OCI-LY7 (cell line): ENCODE measurements at regions not wholly inside any gene's neighbourhood (a gene's known extent, or its start where the extent isn't known, plus 50 kb on each side); places are given as distances from the start of the nearest gene placed in this dataset.

Experiments
- EZH2phosphoT487 ChIP-seq: fragments of 200-600 bp; sonication (generic); IDR thresholded peaks from 2 replicates; pipeline ENCODE4 v1.6.1; 2018; ENCODE audit warnings: low read depth, borderline replicate concordance, mild to moderate bottlenecking, mixed run types, antibody characterized with exemption, low read length, moderate library complexity, mixed read lengths
- TF ChIP-seq, protein P1 (sequence below): fragments of 200-600 bp; sonication (generic); conservative IDR thresholded peaks from 2 replicates; pipeline ENCODE4 v1.5.1; 2014; ENCODE audit warnings: mild to moderate bottlenecking, antibody characterized with exemption, low read length, moderate library complexity, mixed read lengths

DNA sequence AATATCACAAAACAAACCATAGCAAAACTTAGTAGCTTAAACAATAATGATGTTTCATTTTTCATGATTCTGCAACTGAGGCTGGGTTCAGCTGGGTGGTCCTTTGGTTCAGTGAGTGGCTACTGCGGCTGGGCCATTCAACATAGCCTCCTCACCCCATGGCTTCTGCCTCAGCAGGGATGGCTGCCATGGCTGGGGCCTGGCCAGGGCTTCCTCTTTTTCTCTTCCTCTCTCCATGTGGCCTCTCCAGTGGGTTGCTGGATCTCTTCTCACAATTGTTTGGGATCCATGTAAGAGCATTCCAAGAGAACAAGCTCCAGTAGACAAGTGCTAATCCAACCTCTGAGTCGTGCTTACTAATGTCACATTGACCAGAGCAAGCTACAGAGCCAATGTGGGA, 248.6 kb upstream of the PLET1 start:
- TF ChIP-seq, protein P1, sequence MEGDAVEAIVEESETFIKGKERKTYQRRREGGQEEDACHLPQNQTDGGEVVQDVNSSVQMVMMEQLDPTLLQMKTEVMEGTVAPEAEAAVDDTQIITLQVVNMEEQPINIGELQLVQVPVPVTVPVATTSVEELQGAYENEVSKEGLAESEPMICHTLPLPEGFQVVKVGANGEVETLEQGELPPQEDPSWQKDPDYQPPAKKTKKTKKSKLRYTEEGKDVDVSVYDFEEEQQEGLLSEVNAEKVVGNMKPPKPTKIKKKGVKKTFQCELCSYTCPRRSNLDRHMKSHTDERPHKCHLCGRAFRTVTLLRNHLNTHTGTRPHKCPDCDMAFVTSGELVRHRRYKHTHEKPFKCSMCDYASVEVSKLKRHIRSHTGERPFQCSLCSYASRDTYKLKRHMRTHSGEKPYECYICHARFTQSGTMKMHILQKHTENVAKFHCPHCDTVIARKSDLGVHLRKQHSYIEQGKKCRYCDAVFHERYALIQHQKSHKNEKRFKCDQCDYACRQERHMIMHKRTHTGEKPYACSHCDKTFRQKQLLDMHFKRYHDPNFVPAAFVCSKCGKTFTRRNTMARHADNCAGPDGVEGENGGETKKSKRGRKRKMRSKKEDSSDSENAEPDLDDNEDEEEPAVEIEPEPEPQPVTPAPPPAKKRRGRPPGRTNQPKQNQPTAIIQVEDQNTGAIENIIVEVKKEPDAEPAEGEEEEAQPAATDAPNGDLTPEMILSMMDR: no peak
- no peak for TF ChIP-seq EZH2phosphoT487
